ENCODE measurements at regions not wholly inside any gene's neighbourhood (a gene's known extent, or its start where the extent isn't known, plus 50 kb on each side); places are given as distances from the start of the nearest gene placed in this dataset.

- no peak for TF ChIP-seq CTCF (conservative IDR thresholded peaks at IDR 0.05 in 1 of 2, IDR thresholded peaks at IDR 0.05 in 1 of 2; ENCODE audit: low read depth in 1 of 2, low read length in 2 of 2)
- no peak for TF ChIP-seq EZH2 (IDR thresholded peaks at IDR 0.05; ENCODE audit: low read length, missing control alignments)
These were observed 271.1 kb downstream of the BUD13 start for GRCh38 chr11:116501728-116502127.
